GM12872 (cell line): ENCODE measurements at regions not wholly inside any gene's neighbourhood (a gene's known extent, or its start where the extent isn't known, plus 50 kb on each side); places are given as distances from the start of the nearest gene placed in this dataset.

Source experiments
- TF ChIP-seq, protein P1 (sequence below): IDR thresholded peaks from 3 replicates; pipeline ENCODE4 v1.5.1; 2011; ENCODE audit warnings: low read depth, mild to moderate bottlenecking, low read length, moderate library complexity; ENCODE audit not compliant: insufficient read depth

- TF ChIP-seq, protein P1, sequence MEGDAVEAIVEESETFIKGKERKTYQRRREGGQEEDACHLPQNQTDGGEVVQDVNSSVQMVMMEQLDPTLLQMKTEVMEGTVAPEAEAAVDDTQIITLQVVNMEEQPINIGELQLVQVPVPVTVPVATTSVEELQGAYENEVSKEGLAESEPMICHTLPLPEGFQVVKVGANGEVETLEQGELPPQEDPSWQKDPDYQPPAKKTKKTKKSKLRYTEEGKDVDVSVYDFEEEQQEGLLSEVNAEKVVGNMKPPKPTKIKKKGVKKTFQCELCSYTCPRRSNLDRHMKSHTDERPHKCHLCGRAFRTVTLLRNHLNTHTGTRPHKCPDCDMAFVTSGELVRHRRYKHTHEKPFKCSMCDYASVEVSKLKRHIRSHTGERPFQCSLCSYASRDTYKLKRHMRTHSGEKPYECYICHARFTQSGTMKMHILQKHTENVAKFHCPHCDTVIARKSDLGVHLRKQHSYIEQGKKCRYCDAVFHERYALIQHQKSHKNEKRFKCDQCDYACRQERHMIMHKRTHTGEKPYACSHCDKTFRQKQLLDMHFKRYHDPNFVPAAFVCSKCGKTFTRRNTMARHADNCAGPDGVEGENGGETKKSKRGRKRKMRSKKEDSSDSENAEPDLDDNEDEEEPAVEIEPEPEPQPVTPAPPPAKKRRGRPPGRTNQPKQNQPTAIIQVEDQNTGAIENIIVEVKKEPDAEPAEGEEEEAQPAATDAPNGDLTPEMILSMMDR = no peak
Observed at GRCh38 chr3:118526758-118527513, 507.7 kb downstream of the IGSF11 start.

- TF ChIP-seq, protein P1 = no peak
Observed at GRCh38 chr3:118527514-118528044, 507.1 kb downstream of the IGSF11 start.

DNA sequence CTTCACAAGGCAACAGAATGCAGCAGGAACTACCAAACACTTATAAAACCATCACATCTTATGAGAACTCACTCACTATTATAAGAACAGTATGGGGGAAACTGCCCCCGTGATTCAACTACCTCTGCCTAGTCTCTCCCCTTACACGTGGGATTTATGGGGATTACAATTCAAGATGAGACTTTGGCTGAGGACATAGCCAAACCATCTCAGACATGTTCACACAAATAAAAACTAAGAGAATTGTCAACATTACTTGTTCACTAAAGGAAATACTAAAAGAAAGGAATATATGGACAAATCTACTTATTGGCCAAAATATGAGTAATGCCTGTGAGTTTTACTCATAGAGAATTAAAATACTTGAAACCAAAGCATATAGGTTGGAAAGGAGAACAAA lies 505.1 kb downstream of the IGSF11 start:
- TF ChIP-seq, protein P1 = no peak

GRCh38 chr3:118530350-118530922 lies 504.2 kb downstream of the IGSF11 start:
- TF ChIP-seq, protein P1 = no peak

DNA sequence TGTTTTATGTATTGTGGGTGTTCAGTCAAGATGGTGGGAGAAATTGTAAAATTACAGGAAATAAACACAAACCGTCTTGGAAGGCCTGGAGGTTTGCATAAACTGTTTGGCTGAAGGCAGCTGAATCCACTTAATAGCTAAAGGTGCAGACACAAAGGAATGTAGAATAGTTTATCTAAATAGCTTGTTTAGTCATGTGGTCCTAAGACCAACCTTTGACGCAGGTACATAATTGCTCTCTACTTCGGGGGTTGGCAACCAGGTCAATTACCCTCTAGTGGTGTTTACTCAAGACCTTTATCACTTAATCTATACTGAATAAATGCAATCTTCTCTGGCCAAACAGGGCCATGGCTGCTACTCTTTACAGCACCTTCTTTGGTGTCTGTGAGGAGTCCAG lies 502.8 kb downstream of the IGSF11 start:
- TF ChIP-seq, protein P1 = no peak

DNA sequence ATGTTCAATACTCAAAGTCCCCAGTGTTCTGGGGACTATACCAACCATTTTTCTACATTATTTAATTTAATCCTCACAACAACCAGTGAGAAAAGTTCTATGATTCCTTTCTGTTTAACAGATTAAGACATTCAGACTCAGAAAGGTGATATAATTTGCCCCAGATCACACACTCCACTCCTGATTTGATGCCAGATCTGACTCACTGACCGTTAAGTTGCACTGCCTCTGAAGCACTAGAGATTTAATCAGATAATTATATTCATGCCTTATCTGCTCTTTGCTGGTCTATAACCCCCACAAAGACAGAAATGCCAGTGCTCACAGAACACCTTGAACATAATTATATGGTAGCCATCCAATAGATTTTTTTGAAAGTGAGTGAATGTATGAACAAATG lies 501.0 kb downstream of the IGSF11 start:
- TF ChIP-seq, protein P1 = no peak

DNA sequence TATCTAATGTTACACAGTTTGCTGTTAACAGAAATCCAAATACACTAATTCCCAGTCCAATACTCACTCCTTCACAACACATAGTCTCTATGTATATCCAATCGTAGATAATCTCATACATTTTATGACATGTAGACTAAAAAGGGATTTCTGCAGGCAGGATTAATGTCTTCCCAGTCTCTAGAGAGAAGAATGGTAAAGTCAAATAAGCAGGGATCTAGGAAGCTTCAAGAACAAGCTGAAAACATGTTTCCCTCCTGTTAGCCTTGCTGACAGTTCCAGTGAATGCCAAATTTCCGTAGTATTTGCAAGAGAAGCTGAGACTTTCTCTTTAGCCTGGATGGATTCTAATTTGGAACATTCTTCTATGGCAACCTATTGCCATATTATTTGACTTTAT lies 500.1 kb downstream of the IGSF11 start:
- TF ChIP-seq, protein P1 = no peak
